ENCODE measurements at regions not wholly inside any gene's neighbourhood (a gene's known extent, or its start where the extent isn't known, plus 50 kb on each side); places are given as distances from the start of the nearest gene placed in this dataset.

GRCh38 chr2:78718024-78718423, 307.5 kb upstream of the REG3G start:
- no peaks in the 10 kb centered on the region for H3K9me3 ChIP-seq (ENCODE audit: low read length)
- no peaks in the 10 kb centered on the region for H3K27me3 ChIP-seq (ENCODE audit: insufficient read depth, low read length)
- no peaks in the 10 kb centered on the region for H3F3A ChIP-seq (ENCODE audit: insufficient read depth, low read length)
- H3K4me2 ChIP-seq (ENCODE audit: low read length), result no peak overlapping the region
- no peaks in the 10 kb centered on the region for H3K4me1 ChIP-seq (ENCODE audit: insufficient read depth, low read length, severe bottlenecking)
- no peak overlapping the region for H3K9ac ChIP-seq (ENCODE audit: low read length)
- no peaks in the 10 kb centered on the region for H3K79me2 ChIP-seq (ENCODE audit: insufficient read depth, low read length)
- no peaks in the 10 kb centered on the region for H4K20me1 ChIP-seq (ENCODE audit: insufficient read depth, low read length)
- no peaks in the 10 kb centered on the region for H3K36me3 ChIP-seq (ENCODE audit: insufficient read depth, low read length)
- H3K4me3 ChIP-seq (ENCODE audit: low read depth, low read length, poor library complexity, severe bottlenecking), result no peak overlapping the region
- H2AFZ ChIP-seq (ENCODE audit: low read length), result no peak overlapping the region
- TF ChIP-seq CTCF (IDR thresholded peaks at IDR 0.05; ENCODE audit: low read length) (no peak), EZH2 (IDR thresholded peaks at IDR 0.05; ENCODE audit: borderline replicate concordance, low read length) (no peak)
- no peak overlapping the region for H3K27ac ChIP-seq (ENCODE audit: low read depth, low read length, poor library complexity, severe bottlenecking)
- H3K9me2 ChIP-seq (ENCODE audit: low read depth, low read length), result no peaks in the 10 kb centered on the region

GRCh38 chr2:78718473-78718872, 307.0 kb upstream of the REG3G start:
- Histone ChIP-seq H3K79me2 (ENCODE audit: insufficient read depth, low read length) (no peaks in the 10 kb centered on the region), H3K27me3 (ENCODE audit: insufficient read depth, low read length) (no peaks in the 10 kb centered on the region), H4K20me1 (ENCODE audit: insufficient read depth, low read length) (no peaks in the 10 kb centered on the region), H3K27ac (ENCODE audit: low read depth, low read length, poor library complexity, severe bottlenecking) (no peak overlapping the region), H3K9me3 (ENCODE audit: low read length) (no peaks in the 10 kb centered on the region), H3K4me3 (ENCODE audit: low read depth, low read length, poor library complexity, severe bottlenecking) (no peak overlapping the region), H3K36me3 (ENCODE audit: insufficient read depth, low read length) (no peaks in the 10 kb centered on the region), H3K4me1 (ENCODE audit: insufficient read depth, low read length, severe bottlenecking) (no peaks in the 10 kb centered on the region), H3K4me2 (ENCODE audit: low read length) (no peak overlapping the region), H3K9me2 (ENCODE audit: low read depth, low read length) (no peaks in the 10 kb centered on the region), H3K9ac (ENCODE audit: low read length) (no peak overlapping the region), H2AFZ (ENCODE audit: low read length) (no peak overlapping the region), H3F3A (ENCODE audit: insufficient read depth, low read length) (no peaks in the 10 kb centered on the region)
- TF ChIP-seq CTCF (IDR thresholded peaks at IDR 0.05; ENCODE audit: low read length) (no peak), EZH2 (IDR thresholded peaks at IDR 0.05; ENCODE audit: borderline replicate concordance, low read length) (no peak)

GRCh38 chr2:78721355-78722033, 304.0 kb upstream of the REG3G start:
- H3K4me1 ChIP-seq (ENCODE audit: insufficient read depth, low read length, severe bottlenecking), result no peaks in the 10 kb centered on the region
- H4K20me1 ChIP-seq (ENCODE audit: insufficient read depth, low read length), result no peaks in the 10 kb centered on the region
- no peaks in the 10 kb centered on the region for H3K9me3 ChIP-seq (ENCODE audit: low read length)
- H3K4me2 ChIP-seq (ENCODE audit: low read length), result no peak overlapping the region
- no peak overlapping the region for H3K27ac ChIP-seq (ENCODE audit: low read depth, low read length, poor library complexity, severe bottlenecking)
- H3K9ac ChIP-seq (ENCODE audit: low read length), result no peak overlapping the region
- H3K4me3 ChIP-seq (ENCODE audit: low read depth, low read length, poor library complexity, severe bottlenecking), result no peak overlapping the region
- no peaks in the 10 kb centered on the region for H3K9me2 ChIP-seq (ENCODE audit: low read depth, low read length)
- H3K79me2 ChIP-seq (ENCODE audit: insufficient read depth, low read length), result no peaks in the 10 kb centered on the region
- H3K27me3 ChIP-seq (ENCODE audit: insufficient read depth, low read length), result no peaks in the 10 kb centered on the region
- H3F3A ChIP-seq (ENCODE audit: insufficient read depth, low read length), result no peaks in the 10 kb centered on the region
- TF ChIP-seq EZH2 (IDR thresholded peaks at IDR 0.05; ENCODE audit: borderline replicate concordance, low read length) (no peak), CTCF (IDR thresholded peaks at IDR 0.05; ENCODE audit: low read length) (no peak)
- no peaks in the 10 kb centered on the region for H3K36me3 ChIP-seq (ENCODE audit: insufficient read depth, low read length)
- H2AFZ ChIP-seq (ENCODE audit: low read length), result no peak overlapping the region

Measured in OCI-LY1 (cell line).